ENCODE measurements at regions not wholly inside any gene's neighbourhood (a gene's known extent, or its start where the extent isn't known, plus 50 kb on each side); places are given as distances from the start of the nearest gene placed in this dataset.

GRCh38 chr4:27149541-27150212, 289.0 kb downstream of the STIM2 start:
- TF ChIP-seq CTCF (IDR thresholded peaks at IDR 0.05) (no peak), POLR2A (IDR thresholded peaks at IDR 0.05) (no peak)

Measured in body of pancreas (tissue), 4 donors.